HG03469 (cell line): ENCODE measurements at regions not wholly inside any gene's neighbourhood (a gene's known extent, or its start where the extent isn't known, plus 50 kb on each side); places are given as distances from the start of the nearest gene placed in this dataset.

Experiments used
- ATAC-seq: cut with Tn5 transposase; IDR thresholded peaks from one replicate; pipeline ENCODE4 v1.9.1; 2021; ENCODE audit warnings: mild to moderate bottlenecking, moderate library complexity, moderate number of reproducible peaks; ENCODE audit not compliant: unreplicated experiment

DNA sequence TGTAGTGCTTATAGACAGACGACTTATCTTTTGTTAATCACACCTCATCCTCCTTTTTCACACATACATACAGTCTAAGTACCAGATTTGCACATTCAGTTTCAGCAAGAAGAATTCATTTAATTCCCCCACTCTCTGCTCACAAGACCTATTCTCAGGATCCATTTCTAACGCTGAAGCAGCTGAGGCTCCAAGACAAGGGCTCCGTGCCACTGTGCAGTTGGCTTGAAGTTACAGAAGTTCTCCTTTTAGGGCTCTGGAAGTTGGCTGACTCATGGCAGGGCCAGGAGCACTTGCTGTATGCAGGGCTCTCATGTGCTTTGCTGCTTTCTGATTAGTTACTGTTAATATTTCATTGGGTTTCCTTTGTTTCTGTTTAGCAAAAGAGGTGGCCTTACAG is 1566.9 kb upstream of the TMEM132C start:
- no peak for ATAC-seq

DNA sequence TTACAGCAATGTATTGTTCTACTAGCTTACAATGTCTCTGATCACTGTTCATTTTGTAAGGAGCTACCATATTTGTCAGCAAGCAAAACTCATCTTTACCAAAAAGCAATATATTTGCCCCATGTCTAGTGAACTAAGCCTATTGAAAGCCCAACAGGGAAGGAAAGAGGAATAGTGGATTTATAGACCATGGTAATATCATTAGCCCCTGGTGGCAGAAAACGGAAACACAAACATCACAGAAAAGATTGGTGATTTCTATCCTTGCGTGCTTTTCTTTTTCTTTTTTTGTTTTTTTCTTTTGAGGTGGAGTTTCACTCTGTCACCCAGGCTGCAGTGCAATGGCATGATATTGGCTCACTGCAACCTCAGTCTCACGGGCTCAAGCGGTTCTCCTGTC is 1562.4 kb upstream of the TMEM132C start:
- no peak for ATAC-seq

DNA sequence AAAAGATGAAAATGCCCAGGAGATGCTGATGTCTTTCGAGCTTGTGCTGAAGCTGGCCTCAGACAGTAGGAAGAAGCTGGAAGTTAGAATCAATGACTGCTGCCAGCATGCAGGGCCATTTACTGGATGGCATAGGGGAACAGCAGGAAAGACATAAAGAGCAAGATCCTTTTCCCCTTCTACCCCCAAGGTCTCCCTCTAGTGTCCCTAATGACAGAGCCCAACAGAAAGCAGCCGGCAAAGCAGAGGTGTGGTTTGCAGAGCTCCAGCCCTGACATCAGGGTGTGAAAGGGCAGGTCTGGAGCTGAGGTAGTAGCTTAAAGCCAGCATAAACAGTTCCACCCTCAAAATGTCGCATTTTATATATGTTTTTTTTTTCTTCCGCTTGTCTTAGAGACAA is 1560.7 kb upstream of the TMEM132C start:
- ATAC-seq: no peak

DNA sequence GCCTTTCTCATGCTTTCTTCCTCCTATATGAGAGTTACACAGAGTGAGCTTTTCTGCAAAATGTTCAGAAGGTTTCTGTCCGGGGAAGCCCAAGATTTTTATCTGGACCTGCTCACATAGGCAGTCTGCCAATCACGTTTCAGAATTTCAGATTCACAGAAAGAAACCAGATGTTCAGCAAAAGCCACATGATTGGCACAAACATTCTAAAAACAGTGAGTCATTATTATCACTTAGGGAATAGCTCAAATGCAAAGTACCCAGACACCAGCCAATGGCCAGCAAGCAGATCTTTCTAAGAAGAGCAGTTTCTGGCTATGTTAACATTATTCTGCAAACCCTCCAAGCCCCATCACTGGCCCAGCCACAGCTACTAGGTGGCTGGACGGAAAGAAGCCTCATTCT is 1558.5 kb upstream of the TMEM132C start:
- no peak for ATAC-seq

DNA sequence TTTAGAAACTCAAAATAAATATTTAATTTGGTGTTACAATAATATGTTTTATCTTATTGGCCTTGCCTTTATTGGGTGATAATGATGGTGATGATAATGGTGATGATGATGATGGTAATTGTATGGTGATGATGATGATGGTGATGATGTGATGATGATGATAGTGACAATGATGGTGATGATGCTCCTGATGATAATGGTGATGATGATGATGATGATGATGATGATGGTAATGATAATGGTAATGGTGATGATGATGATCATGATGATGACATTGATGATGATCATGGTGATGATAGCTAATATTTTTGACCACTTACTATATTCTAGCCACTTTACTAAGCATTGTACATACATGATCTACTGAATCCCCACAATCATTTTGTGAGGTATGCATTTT is 1548.6 kb upstream of the TMEM132C start:
- ATAC-seq: no peak

DNA sequence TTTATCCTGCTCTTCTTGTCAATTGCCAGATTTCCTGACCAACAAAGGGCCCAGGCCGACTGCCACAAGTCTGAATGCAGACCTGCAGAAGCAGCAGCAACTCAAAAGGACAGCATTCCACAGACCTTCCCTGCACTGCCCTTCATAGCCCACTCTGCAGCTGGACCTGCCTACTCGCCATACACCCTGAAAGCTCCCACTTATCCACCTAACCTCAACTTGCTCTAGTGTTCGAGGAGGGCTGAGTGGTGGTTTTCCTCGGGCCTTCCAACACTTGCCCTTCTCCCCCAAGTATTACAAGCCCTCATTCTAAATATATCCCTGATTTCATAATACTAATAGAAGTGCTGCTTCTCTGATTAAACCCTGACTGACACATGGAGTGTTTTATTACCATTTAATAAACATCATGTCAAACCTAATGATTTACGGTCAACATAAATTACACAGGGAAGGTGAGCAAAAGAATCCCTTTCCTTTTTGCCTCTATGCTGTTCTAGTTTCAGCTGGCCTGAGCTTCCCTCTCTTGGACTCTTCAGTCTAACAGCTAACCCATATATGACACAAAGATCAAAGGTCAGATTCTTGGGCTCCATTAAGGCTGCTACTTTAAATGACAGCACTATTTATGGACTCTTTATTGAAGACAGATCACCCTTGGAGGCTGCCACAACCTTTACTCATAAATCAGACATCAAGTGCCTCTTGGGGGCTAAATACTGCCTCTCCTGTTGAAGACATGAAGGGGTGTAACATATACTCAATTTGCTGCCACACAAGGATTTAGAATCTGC is 1546.9 kb upstream of the TMEM132C start:
- no peak for ATAC-seq

DNA sequence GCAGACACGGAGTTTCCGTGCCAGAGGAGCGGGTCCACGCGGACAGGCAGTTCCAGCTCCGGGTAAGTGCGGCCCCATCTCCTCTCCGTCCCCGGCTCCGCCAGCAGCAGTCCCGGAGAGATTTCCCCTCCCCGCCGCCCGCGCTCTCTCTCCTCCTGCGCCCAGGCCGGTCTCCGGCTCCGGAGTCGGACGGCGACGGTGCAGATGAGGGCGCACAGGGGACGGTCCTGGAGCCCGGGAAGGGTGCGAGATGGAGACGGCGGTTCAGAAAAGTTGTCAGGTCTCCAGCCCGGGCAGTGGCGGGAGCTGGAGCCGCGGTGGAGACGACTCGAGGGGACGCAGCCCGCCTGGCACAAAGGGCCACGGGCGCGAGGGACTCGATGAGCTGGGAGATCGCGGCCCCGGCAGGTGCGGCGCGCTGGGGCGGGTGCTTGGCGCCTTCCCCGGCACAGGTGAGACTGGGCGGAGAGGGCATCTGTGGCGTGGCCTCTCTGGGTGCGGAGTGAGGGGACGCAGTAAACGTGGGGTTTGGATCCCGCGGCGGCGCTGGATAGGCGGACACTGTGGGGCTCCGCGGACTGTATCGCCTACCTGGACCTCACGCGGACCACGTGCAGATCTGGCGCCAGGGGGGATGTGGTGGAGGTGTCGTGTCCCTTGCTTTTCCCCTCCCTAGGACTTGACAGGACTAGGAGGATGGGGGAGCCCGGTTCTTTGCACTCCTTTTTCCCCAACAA is 1540.3 kb upstream of the TMEM132C start:
- ATAC-seq: no peak

DNA sequence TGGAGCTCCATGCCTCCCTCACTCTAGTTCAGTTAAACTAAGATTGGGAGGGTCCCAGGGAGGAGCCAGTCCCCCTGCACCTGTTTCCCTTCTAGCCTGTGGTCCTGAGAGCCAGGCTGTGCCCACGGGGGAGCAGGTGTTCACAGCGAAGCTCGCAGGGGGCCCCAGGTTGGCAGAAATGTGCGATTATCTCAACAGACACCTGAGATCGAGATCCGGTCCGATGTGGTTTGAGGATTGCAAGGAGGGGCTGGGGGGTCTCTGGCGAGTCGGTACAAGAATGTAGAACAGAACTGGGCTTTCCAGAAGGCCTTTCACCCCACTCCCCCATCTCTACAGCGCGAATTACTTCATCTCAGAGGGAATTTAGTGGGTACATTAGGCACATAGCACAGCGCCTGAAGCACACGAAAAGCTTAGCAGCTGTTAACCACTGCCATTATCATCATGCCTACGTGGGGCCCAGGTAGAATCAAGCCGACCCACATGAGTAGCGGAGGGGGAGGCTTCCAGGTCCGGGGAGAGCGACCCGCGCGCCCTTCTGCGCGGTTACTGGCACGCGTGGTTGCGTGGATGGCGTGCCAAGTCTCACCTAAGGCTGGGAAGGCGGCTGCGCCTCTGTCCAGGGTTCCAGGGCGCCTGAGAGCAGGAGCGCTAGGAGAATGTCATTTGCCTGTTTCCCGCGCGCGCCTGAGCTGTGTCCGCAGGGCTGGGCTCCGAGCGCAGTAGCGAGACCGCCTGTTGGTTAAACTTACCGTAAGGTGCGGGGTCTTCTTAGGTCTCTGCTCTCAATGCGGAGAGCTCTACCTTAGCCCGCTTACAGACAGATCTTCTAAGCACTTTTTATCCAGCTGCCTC is 1539.5 kb upstream of the TMEM132C start:
- ATAC-seq: no peak

DNA sequence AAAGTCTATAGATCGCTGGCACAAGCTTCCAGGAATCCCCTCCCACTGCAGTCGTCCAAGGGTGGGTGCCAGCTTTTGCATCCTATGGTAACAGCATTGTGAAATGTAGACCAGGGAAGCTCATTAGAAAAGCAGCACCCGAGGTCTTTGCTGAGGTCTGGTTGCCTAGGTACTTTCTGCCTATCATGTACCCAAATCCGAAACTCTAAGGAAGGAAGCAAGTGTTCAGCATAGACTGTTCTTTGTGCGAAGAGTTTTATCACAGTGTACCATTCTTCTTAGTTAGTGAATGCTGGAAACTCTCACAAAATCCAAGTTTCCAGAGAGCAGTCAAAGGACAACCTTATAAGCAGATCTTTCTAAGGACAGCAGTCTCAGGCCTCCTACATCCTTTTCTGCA is 1532.7 kb upstream of the TMEM132C start:
- ATAC-seq: no peak

DNA sequence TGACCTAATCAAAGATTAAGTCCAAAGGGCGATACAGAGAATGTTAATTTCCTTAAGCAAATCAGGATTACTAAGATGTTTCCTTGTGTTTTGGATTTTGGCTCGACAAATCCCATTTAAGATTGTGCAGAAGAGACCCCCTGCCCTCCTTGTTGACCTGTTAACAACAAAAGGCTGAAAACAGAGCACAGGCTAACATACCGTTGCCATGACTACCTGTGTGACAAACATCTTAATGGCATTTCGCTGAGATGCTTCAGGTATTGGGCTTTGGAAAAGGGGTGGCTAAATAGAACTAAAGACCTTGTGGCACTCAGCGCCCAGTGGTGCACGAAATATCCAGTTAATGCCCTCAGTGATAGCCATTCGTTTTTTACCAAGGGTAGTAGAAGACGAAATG is 1532.3 kb upstream of the TMEM132C start:
- ATAC-seq: no peak

DNA sequence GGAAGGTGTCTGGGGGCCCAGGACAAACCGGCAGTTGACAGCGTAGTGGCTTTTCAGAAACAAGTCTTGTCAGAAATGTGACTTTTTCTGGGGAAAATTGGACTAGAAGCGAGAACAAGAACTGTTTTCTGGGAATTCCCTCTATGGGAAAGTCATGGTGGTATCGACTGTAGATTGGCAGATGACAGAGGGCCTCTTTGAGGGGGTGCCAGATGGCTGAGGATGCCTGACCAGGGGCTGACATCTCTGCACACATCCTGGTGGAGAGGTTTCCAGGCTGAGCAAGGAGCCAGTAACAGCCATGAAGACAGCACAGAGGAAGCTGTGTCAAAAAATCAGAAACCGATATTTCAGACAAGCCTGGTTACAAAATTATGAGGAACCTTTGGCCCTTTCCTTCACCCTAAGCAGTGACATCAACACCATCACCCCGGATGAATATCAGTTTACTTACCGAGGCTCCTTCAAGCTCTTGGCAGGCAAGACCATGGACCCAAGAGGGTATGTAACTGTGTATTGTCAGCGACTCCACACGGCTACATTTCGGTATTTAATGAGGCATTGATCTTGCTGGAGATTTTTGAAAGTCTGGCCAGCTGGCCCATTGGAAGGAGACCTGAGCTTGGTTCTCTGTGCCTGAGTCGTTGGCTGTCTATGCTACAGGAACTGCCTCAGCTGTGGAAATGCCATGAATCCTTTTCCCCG is 1525.3 kb upstream of the TMEM132C start:
- no peak for ATAC-seq

DNA sequence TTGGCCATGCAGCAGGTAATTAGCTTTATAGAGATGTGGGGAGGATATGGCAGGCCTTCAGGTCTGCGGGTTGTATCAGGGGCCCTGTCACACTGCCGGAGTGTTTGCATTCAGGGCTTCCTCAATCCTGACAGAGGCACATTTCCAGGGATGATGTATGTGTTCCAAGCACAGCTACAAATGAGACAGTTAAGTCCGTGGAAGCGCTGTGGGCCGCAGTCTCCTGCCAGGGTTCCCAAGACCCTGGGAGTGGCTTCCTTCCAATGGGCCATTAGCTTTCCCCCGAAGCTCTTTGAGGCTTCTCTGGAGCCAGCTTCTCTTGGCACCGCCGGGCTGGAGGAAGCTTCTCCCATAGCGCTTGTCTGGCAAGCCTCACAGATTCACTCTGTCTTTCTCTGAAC is 1524.7 kb upstream of the TMEM132C start:
- ATAC-seq: no peak

DNA sequence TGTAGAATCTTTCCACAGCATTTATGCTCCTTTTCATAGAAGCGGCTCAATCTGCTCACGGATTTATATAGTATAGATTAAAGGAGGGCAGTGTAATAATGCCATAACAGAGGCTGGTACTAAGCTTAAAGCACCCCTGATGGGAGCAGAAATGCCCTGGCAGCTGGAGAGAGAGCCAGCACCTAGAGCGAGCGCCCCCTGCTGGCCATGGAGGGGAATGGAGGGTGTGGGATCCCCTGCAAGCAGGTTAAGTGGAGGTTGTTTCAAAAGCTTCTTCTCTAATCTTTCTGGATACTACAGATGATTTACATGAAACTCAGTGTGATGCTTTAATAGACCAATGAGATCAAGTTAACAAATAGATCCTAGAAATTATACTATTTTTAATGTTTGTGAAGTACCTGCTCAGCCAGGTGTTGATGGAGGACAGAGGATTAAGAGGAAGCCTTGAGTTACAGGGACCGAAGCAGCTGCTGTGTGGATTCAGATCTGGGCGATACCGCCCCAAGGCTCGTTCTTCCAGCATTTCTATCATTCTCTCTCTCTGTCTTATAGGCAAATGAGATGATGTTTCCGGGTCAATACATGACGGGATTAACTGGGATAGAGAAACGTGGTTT is 1519.3 kb upstream of the TMEM132C start:
- no peak for ATAC-seq

DNA sequence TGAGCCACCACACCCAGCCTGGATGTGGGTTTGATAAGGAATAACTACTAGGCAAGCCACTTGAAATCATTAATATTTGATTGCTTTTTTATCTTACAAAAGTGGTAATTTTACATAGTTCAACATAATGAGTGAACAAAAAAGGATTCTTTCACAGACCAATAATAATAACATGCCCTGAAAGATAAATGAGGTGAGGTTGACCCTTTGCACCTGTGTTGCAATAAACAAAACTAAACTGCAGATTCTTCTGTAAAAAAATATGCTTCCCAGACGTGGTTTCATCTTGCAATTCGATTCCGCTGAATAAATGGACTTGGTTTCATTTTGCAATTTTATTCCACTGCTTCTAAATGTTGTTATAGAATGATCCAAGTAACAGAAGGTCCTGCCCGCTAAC is 1514.9 kb upstream of the TMEM132C start:
- no peak for ATAC-seq

DNA sequence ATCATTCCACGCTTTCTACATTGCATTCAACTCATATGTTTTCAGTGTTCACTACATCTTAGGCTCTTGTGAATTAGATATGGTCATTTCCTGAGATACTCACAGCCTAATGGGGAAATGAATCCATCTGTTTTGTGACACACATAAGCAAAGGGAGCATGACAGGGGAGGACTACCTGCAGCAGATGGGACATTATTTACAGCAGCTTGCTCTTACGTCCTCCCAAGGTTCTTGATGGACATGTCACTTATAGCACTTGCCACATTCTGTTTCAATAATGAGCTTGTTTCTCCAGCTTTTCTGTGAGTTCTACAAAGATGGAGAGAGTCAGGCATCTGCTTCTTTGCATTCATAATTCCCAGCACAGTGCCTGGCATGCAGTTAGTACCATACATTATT is 1509.6 kb upstream of the TMEM132C start:
- ATAC-seq: no peak

DNA sequence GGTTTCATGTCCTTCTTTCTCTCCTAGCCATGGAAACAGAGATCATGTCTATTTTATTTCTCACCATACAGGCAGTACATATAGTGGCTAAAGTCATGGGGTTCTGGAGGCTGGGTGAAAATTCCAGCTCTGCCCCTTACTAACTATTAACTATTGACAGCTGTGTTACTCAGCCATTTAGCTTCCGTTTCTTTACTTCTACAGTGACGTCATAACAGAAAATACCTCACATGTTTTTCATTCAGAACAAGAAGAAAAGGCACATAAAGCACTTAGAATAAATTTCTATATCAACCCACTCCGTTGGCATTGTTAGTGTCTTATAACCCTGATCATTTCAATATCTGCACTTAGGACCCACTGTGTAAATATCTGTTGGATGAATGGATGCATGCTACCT is 1506.9 kb upstream of the TMEM132C start:
- no peak for ATAC-seq

DNA sequence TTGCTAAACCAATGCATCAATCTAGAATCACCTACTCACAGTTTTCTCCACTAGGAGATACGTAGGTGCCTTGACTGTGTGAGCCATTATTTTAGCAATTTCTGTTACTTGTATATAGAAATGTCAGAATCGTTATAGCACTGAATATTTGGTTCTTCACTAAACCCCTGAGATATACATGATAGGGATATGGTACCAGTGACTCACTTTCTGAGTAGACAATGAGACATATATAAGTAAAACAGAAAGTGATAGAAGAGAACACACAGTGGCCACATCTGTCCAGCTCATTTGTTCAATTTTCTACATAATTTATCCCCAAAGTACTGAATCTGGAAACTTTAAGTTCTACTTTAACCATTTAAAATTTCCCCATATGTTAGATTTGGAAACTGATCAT is 1505.5 kb upstream of the TMEM132C start:
- no peak for ATAC-seq

DNA sequence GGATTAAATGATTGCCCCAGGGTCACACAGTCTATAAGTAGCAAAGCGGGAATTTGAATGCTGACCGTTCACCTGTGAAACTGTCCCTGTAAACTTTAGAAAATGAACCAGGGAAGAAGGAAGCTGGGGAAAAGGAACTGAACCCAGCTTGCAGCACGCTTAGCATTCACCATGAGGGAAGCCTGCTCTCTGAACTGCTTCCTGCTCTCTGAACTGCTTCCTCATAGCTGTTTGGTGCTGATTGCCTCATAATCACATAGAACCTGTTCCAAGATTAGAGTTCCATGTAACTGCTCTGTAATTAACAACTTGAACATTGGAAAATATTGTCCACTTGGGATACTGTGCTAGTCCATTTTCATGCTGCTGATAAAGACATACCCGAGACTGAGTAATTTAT is 1504.8 kb upstream of the TMEM132C start:
- no peak for ATAC-seq

DNA sequence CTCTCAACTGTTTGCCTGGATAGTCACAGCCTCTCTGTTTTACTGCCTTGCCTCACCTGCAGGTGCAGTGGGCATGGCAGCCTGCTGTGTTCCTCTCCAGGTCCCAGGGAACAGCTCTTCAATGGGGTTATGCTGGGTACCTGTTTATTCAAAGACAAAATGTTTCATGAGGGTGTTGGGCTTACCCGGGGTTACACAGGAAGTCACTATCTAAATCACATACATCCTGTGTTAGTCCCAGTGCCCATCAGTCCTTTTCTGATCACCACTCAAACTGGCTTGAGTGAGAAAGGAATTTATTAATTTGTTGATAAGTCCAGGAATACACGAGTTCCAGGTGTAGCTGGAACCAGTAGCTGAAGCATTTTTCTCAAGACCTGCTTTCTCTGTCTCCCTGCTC is 1503.6 kb upstream of the TMEM132C start:
- no peak for ATAC-seq

DNA sequence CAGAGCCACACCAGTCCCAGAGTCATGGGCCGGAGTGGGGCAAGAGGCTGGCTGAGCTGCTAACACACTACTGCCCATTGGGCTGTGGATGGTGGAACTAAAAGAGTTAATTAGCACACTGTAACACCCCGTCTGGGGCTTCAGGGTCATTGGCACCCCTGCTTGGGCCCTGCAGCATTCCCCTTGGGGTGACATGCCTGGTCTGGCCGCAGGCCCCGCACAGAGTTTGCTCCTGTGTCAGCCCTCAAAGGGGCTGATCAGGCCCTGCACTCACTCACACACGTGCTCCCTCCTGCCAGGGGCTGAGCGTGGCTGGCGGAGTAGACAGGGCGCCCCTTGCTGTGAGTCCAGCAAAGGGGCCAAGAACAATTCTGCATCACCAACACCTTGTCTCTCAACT is 1499.6 kb upstream of the TMEM132C start:
- no peak for ATAC-seq

DNA sequence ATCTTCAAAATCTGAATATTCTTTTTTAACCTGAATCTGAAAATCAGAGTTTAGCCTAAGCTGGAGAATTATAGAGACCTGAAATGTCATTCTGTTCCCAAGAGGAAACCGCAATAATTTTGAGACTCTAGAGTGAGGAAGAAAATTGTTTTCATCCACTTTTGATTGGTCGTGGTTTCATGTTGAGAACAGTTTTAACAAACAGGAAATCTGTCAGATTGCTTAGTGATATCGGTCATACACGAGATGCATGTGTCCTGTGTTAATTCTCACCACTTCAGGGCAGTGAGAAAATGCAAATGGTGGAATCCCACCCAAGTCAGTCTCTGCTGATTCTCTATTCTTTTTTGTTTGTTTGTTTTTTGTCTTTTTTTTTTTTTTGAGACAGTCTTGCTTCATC is 1498.5 kb upstream of the TMEM132C start:
- ATAC-seq: no peak
